ENCODE measurements at regions not wholly inside any gene's neighbourhood (a gene's known extent, or its start where the extent isn't known, plus 50 kb on each side); places are given as distances from the start of the nearest gene placed in this dataset.

DNA sequence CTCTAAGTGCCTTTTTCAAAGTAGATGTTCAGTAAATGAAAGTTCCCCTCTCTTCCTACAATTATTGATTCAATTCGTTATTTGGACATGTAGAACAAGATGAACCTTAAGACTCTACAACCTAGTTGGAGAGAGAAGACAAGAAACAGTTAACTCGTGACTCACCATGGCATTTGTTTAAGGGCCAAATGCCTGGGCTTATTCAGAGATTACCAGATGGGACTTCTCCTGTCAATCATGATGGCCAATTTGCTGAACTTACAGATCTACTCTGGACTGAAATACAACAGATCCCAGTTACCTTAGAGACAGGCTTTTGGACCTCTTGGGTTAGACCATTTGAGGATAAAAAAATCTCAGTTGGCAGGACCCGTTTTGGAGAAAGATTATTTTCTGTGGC lies 93.5 kb downstream of the C1orf94 start:
- peak; percentile 10 for DNase-seq (ENCODE audit: low spot score)

DNA sequence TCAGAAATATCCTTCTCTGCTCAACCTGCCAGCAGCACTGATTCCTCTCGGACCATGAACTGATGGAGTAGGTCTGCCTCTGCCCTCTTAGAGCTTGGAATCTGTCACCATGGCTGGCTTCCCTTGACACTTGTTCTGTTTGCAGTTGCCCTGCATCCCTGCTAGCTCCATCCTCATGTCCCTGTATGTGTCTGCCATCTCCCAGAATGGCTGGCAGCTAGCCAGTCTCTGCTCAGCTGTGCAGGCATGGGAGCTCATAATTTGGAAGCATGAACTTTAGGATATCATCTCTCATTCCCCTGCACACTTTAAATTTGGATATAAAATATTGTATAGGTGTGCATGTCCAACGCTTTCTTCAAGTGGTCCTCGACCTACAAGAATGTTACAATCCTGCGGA lies 95.4 kb downstream of the C1orf94 start:
- no peak for DNase-seq (ENCODE audit: low spot score)

DNA sequence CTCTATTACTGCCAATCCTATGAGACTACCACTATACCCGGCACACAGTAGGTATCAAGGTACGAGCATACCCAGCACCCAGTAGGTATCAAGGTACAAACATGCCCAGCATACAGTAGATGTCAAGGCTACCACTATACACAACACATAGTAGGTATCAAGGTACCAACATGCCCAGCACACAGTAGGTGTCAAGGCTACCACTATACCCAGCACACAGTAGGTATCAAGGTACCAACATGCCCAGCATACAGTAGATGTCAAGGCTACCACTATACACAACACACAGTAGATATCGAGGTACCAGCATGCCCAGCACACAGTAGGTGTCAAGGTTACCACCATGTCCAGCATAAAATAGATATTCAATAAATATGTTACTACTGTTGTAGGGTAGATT lies 98.4 kb downstream of the C1orf94 start:
- DNase-seq (ENCODE audit: low spot score) = no peak

DNA sequence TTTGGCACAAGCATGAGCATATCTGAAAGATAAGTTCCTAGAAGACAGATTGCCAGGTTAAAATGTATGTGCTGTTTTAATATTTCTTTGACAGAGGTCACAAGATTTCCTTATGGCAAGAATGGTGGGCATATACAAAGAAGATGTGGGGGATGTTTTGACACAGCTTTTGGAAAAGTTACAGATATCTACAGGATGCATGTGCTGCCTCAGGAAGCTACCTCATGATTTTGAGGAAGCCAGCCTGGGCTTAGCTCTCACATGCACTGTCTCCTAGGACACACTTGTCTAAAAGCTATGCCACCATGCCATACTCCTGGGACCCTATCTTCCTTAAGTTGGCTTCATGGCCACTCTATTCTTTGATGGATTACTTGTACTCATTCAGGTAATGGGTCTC lies 99.9 kb downstream of the C1orf94 start:
- no peak for DNase-seq (ENCODE audit: low spot score)

DNA sequence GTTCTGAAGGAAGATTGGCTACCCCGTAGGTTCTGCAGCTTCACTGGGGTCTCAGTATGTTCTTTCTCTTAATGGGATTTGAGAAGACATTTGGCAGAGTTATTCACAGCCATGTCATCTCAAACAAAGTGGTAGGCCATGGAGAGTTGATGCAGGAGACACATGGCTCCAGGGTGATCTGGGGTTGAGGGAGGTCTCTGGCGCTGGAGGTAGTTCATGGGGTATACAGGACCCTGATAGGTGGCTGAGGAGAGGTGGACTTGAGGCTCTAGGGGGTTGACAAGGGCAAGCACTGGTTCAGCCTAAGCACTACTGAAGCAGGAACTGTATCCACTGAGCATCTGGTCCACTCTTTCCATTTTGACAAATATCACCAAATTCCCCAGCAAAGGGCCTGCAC lies 100.4 kb downstream of the C1orf94 start:
- no peak for DNase-seq (ENCODE audit: low spot score)

DNA sequence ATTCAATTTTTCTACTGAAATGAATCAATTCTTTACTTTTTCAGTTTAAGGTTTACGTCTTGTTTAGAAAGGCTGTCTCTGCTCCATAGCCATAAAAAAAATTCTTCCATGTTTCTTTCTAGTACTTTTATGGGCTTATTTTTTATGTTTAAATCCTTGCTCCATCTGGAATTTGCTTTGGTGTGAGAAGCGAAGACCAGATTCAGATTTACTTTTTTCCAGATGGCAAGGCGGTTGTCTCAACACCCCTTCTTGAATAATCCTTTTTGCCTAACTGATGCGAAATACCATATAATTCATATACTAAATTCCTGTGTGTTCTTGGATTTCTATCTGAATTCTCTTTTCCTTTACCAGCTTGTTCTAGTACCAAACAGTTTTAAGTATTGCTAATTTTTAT lies 101.5 kb downstream of the C1orf94 start:
- DNase-seq (ENCODE audit: low spot score) = peak; percentile 41

DNA sequence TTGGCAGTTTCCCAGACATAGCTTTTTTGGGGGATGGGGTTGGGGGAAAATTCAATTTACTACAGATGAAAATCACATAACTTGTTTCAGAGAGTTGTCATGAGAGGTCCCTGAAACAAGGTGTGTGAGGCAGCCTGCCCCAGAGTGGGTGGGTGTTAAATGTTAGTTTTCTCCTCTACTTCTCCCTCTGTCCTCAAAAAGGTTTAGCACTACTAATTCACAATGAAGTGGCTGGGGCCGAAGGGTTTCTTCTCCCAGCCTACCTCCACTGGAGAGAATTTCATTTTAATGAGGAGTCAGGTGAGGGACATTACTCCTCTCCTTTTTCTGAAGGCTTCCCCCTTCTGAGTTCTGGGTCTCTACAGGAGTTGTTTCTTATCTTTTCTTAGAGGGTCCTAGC lies 103.3 kb downstream of the C1orf94 start:
- no peak for DNase-seq (ENCODE audit: low spot score)

DNA sequence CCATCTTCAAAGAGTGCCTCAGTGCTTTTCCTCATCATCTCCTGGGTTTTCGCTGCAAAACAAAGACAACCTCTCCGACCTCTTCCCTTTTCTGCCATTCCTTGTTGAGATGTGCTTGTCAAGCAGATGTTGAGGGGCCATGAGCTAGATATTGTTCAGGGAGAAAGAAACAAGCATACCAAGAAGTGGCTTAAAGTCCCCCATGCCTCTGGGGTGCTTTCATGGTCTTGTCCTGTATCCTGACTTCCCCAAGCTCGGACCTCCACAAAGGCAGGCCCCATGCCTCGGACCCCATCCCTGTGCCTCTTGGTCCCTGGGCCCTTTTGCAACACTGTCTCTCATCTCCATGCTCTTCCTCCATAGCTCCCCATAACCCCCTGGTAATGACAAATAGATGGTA lies 103.8 kb downstream of the C1orf94 start:
- no peak for DNase-seq (ENCODE audit: low spot score)

DNA sequence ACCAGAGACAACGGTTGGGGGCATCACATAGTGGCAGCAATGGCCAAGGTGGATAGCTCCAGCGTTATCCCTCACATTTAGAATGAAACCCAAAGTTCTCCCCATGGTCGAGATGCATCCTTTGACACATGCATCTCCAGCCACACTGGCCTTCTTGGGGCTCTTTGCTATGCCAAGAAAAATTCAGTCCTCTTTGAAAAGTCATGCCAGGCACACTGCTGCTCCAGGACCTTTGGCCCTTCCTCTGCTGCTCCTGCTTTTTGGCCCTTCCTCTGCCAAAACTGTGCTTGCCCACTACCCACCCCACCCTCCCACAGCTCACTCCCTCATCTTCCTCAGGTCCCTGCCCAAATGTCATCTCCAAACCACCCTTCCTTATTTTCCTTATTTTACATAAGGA lies 106.4 kb downstream of the C1orf94 start:
- DNase-seq (ENCODE audit: low spot score) = no peak

DNA sequence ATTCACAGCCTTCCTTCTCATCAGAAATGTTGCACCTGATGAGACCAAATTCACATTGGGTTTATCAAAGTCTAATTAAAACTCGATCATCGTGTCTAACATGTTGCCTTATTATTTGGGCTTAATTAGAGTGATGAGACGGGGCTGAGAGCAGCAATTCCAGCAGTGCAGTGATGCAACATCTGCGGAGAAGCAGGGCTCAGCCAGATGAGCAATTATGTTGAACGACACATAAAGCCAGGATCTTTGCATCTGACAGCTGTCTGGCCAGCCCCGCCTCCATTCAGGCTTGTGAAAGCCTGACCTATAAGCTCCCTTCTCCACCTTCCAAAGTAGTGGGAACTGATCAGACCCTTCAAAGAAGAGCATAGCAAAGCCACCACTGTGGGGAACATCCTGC lies 109.8 kb downstream of the C1orf94 start:
- DNase-seq (ENCODE audit: low spot score) = no peak

DNA sequence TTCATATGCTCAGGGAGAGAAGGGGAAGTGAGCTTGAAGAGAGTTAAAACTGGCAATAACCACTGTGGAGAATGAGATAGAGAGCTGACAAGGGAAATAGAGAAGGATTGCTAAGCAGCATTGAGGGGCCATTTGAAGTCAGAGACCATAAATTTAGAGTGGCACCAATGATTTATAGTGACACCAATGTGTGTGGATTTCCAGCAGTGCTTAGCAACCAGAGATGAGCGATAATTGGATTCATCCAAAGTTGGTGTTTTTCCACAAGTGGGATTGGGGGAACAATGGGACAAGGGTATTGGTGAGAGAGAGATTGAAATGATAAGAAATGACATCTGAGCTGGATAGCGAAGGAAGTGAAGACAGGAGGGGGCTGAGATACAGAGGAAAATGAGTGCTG lies 114.1 kb downstream of the C1orf94 start:
- DNase-seq (ENCODE audit: low spot score) = no peak

DNA sequence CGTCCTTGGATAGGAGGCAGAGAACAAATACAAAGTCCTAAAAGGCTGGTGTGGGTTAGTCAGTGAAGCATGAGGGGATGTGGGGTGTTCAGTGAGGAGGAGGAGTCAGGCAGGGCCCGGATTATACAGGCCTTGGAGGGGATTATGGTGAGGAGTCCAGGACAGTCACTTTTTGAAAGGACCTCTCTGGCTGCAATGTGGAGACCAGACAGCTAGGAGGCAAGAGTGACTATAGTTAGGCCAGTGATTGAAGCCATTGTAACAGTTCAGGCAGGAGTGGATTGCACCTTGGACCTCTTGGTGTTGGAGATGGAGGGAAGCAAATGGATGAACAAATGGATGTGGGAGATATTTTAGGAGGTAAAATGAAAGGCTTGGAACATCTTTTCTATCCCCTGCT lies 115.8 kb downstream of the C1orf94 start:
- no peak for DNase-seq (ENCODE audit: low spot score)

DNA sequence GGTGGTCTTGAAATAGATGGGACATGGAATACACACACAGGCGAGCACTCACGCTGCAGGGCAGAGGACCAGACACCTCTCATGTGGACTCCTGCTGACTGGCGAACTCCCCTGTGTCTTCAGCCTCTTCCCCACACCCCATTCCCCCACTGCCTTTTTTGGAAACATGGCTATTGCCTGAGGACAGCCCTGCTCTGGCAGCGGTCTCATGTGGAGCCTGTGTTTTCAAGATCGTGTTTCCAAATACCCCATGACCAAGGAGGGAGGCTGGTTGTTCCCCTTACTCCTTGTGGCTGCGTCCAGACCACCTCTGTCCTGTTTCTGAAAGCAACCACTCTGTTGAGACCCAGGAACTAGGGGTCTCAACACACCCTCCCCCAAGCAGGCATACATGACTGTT lies 119.4 kb downstream of the C1orf94 start:
- no peak for DNase-seq (ENCODE audit: low spot score)

DNA sequence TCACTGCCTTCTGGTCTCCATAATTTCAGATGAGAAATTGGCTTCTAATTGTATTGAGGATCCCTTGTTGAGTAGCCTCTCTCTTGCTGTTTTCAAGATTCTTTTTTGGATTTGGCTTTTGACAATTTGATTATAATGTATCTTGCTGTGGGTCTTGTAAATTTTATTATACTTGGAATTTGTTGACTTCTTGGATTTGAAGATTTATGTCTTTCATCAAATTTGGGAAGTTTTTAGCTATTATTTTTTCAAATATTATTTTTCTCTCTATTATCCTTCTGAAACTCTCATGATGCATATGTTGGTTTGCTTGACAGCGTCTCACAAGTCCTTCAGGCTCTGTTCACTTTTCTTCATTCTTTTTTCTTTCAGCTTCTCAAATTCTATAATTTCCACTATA lies 126.1 kb downstream of the C1orf94 start:
- DNase-seq (ENCODE audit: low spot score) = no peak

DNA sequence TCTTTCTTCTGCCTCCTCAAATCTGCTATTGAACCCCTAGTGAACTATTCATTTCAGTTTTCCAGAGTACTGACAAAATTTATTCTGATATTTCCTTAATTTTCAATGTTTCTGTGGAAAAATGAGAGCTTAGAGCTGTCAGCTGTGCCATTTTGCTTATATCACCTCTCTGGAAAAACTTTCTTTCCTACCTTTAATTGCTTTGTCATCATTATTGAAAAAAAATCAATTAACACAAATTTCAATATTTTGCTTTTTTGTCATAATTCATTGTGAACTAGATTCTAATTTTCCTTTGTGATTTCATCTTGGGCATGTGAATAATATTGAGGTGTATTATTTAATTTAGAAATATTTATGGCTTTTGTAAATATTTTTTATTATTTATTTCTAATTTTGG lies 126.5 kb downstream of the C1orf94 start:
- no peak for DNase-seq (ENCODE audit: low spot score)

DNA sequence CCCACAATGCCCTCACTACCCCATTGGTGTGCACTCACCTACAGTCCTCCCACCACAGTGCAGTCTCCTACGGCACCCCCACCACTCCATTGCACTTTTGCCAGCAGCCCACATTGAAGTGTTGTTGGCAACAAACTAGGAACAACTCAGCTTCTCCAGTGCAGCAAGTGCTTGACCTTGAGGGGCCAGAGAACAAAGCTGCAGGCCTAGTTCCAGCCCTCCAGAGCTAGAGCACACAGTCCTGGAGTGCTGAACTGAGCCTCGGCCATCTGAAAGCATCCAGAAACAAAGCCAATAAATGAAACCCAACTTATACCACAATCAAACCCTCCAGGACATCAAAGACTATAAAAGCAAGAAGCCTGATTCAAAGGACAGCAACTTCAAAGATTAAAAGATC lies 129.9 kb downstream of the C1orf94 start:
- DNase-seq (ENCODE audit: low spot score) = no peak

DNA sequence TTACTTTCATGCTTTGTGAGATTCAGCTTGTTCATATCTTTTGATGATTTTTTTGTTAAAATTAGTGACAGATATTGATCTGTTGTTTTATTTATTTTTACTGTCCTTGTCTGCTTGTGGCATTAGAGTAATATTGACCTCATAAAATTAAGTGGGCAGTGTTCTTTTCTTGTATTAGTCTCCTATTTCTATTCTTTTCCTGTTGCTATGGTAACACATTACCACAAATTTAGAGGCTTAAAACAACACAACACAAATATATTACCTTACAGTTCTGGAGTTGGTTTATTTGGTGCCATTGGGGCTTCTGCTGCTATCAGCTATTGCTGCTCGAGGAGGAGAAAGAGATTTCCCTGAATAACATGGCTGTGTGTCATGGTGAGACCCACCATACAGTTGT lies 135.7 kb downstream of the C1orf94 start:
- DNase-seq (ENCODE audit: low spot score) = no peak

DNA sequence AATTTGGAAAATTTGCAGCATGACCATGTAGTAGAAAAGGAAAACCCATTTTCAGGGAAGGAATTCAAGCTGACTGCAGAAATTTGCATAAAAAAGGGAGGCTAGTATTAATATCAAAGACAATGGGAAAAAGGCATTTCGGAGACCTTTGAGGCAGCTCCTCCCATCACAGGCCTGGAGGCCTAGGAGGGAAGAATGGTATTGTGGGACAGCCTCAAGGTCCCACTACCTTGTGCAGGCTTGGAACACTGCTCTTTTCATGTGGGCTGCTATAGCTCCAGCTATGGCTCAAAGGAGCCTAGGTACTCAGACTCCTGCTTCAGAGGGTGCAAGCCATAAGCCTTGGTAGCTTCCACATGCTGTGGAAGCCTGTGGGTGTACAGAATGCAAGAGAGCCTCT lies 139.3 kb downstream of the C1orf94 start:
- DNase-seq (ENCODE audit: low spot score) = no peak

DNA sequence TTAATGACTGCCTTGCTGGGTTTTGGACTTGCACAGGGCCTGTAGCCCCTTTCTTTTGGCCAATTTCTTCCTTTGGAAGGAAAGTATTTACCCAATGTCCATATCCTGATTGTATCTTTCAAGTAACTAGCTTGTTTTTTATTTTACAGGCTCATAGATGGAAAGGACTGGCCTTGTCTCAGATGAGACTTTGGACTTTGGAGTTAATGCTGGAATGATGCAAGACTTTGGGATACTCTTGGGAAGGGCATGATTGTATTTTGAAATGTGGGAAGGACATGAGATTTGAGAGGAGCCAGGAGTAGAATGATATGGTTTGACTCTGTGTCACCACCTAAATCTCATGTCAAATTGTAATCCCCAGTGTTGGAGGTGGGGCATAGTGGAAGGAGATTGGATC lies 140.1 kb downstream of the C1orf94 start:
- no peak for DNase-seq (ENCODE audit: low spot score)

DNA sequence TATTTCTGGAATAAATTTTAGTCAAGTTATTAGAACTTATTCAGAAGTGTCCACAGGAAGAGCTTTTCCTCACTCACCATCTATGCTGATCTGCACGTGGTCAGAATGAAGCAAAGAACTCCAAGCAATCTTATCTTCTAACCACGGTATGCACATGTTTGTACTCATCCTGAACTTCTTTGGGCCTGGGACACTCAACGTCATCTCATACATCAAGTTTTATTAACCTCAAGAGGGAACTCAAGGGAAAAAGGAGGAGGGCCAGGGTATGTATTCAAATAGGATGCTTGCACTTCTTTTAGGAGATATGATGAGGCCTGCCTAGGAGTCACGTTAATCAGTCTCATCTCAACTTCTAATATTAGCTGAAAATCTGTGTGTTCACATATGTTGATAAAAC lies 142.5 kb downstream of the C1orf94 start:
- DNase-seq (ENCODE audit: low spot score) = no peak

DNA sequence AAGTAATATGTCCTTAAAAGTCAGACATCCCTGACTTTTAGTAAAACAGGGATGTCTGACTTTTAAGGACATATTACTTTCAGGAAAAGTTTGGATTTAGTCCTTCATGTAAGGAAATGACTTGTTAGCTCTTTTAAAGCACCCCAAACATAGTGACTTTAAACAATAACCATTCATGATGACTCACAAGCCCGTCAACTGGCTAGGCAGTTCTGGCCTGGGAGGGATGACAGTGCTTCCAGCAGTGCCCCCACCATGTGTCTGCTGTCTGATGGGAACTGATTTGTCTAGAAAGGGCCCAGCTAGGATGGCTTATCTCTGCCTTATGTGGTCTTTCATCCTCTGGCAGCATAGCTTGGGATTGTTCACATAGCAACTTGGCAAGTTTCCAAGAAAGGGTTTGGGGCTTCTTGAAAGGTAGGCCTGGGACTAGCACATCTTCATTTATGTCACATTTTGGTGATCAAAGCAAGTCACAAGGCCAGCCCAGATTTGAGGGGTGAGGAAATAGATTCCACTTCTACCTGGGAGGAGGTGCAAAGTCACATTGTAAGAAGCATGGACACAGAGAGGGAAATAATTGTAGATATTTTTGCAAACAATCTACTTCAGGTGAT lies 143.5 kb downstream of the C1orf94 start:
- no peak for DNase-seq (ENCODE audit: low spot score)

DNA sequence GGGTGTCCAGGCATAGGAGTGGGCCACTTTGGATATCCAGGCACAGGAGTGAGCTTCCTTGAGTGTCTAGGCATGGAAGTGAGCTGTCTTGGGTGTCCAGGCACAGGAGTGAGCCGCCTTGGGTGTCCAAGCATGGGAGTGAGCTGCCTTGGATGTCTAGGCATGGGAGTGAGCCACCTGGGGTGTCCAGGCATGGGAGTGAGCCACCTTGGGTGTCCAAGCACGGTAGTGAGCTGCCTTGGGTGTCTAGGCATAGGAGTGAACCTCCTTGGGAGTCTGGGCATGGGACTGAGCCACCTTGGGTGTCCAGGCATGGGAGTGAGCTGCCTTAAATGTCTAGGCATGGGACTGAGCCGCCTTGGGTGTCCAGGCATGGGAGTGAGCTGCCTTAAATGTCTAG lies 146.3 kb downstream of the C1orf94 start:
- DNase-seq (ENCODE audit: low spot score) = no peak

DNA sequence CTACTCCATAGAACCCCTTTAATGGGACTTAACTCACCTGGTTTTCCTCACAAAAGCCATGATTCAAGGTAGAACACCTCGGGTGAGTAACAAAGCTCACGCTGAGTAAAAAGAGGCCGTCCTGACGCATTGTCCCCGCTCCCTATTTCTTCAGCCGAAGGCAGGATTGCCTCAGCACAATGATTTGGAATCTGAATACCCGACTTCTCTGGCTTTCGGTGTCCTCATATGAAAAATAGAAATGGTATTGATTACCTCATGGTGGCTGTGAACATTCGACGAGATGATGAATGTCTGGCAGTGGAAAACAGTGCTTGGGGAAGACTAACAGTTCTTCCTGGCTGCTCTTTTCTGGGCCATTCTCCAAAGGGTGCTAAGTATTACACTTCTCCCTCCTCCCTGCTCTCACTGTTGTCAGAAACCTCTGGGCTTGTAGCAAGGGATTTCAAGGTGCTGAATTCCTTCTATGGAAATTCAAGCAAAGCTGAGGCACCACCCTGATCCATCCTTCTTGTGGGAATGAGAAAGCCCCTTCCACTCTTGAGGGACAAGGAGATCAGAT lies 148.3 kb downstream of the C1orf94 start:
- no peak for DNase-seq (ENCODE audit: low spot score)

DNA sequence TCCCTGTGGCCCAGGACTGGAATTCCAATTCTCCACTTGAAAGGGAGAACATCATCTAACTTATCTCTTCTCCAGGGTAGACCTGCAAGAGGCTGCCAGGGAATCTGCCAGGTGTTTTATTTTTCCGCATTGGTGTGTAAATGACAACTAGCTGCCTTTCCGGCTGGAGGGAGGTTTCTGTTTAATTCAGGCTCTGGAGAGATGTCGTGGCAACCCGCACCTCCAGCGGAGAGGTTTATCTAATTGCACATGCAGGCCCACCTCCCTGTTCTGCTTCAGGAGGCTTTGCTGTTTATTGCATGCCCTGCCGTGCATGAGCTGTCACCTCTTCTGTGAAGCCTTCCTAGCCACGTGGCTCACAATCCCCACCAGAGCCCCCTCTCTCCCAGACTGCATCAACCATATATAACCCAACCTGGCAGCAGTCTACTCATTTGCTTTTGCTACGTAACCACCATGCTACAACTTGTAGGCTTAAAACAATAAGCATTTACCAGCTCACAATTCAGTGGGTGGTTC lies 151.6 kb downstream of the C1orf94 start:
- DNase-seq (ENCODE audit: low spot score) = no peak

All from umbilical cord (tissue), 1 donor.